ENCODE measurements at regions not wholly inside any gene's neighbourhood (a gene's known extent, or its start where the extent isn't known, plus 50 kb on each side); places are given as distances from the start of the nearest gene placed in this dataset.
"Not testable (repeated sequence)": the region's sequence is repeated elsewhere in the genome, so short reads cannot be mapped to it uniquely, and the experiment has no call there.

GRCh38 chr7:29696402-29696801, 109.9 kb upstream of the WIPF3 start:
- DNase-seq (ENCODE audit: low read depth in 2 of 3, low spot score in 1 of 3), result not testable (repeated sequence)

- not testable (repeated sequence) for DNase-seq (ENCODE audit: low read depth in 2 of 3, low spot score in 1 of 3)
These were observed 106.6 kb upstream of the WIPF3 start for GRCh38 chr7:29699723-29700122.

GRCh38 chr7:29701540-29701939, 104.8 kb upstream of the WIPF3 start:
- DNase-seq (ENCODE audit: low read depth in 2 of 3, low spot score in 1 of 3), result not testable (repeated sequence)

GRCh38 chr7:29703830-29704229, 102.5 kb upstream of the WIPF3 start:
- not testable (repeated sequence) for DNase-seq (ENCODE audit: low read depth in 2 of 3, low spot score in 1 of 3)

GRCh38 chr7:29709002-29709401, 97.3 kb upstream of the WIPF3 start:
- DNase-seq (ENCODE audit: low read depth in 2 of 3, low spot score in 1 of 3), result not testable (repeated sequence)

GRCh38 chr7:29723127-29723526, 83.2 kb upstream of the WIPF3 start:
- DNase-seq (ENCODE audit: low read depth in 2 of 3, low spot score in 1 of 3), result not testable (repeated sequence)

- no peak for DNase-seq (ENCODE audit: low read depth in 2 of 3, low spot score in 1 of 3)
These were observed 82.7 kb upstream of the WIPF3 start for GRCh38 chr7:29723599-29723998.

- not testable (repeated sequence) for DNase-seq (ENCODE audit: low read depth in 2 of 3, low spot score in 1 of 3)
These were observed 76.7 kb upstream of the WIPF3 start for GRCh38 chr7:29729534-29730165.

GRCh38 chr7:29734246-29734731, 72.0 kb upstream of the WIPF3 start:
- DNase-seq (ENCODE audit: low read depth in 2 of 3, low spot score in 1 of 3), result no peak

GRCh38 chr7:29747645-29748245, 58.6 kb upstream of the WIPF3 start:
- DNase-seq (ENCODE audit: low read depth in 2 of 3, low spot score in 1 of 3), result not testable (repeated sequence)

GRCh38 chr7:29748286-29749099, 57.8 kb upstream of the WIPF3 start:
- DNase-seq (ENCODE audit: low read depth in 2 of 3, low spot score in 1 of 3), result no peak

- DNase-seq (ENCODE audit: low read depth in 2 of 3, low spot score in 1 of 3), result no peak
These were observed 56.5 kb upstream of the WIPF3 start for GRCh38 chr7:29749701-29750321.

GRCh38 chr7:29750373-29750940, 55.9 kb upstream of the WIPF3 start:
- DNase-seq (ENCODE audit: low read depth in 2 of 3, low spot score in 1 of 3), result not testable (repeated sequence)

GRCh38 chr7:29751012-29751411, 55.3 kb upstream of the WIPF3 start:
- not testable (repeated sequence) for DNase-seq (ENCODE audit: low read depth in 2 of 3, low spot score in 1 of 3)

- no peak for DNase-seq (ENCODE audit: low read depth in 2 of 3, low spot score in 1 of 3)
These were observed 51.3 kb upstream of the WIPF3 start for GRCh38 chr7:29754874-29755490.

Data from stimulated activated CD4-positive, alpha-beta T cell treated with anti-CD3 and anti-CD28 coated beads, Interleukin-12 subunit alpha, Interleukin-12 subunit beta, amount 100 ng/mL, for 48 hours (primary cell).